IMR-90 (cell line): ENCODE measurements at regions not wholly inside any gene's neighbourhood (a gene's known extent, or its start where the extent isn't known, plus 50 kb on each side); places are given as distances from the start of the nearest gene placed in this dataset.

Experiments used
- CTCF ChIP-seq: conservative IDR thresholded peaks from 2 replicates; pipeline ENCODE4 v1.5.1; 2012; ENCODE audit warnings: mild to moderate bottlenecking, low read depth, low read length, improper control_type of control experiment
- MXI1 ChIP-seq: IDR thresholded peaks from 2 replicates; pipeline ENCODE4 v1.6.1; 2012; ENCODE audit warnings: low read depth, mild to moderate bottlenecking, low read length, moderate library complexity, borderline replicate concordance

- TF ChIP-seq CTCF (no peak), MXI1 (no peak)
Observed at GRCh38 chr20:19138758-19139157, 73.7 kb upstream of the SLC24A3 start.
